LoVo (cell line): ENCODE measurements at regions not wholly inside any gene's neighbourhood (a gene's known extent, or its start where the extent isn't known, plus 50 kb on each side); places are given as distances from the start of the nearest gene placed in this dataset.

Source experiments
- DNase-seq: peaks from one replicate; pipeline ENCODE4 v3.0.0-alpha.2; 2016; ENCODE audit warnings: low spot score

- no peak for DNase-seq
Observed at GRCh38 chr4:175125410-175126068, 207.4 kb downstream of the ADAM29 start.

DNA sequence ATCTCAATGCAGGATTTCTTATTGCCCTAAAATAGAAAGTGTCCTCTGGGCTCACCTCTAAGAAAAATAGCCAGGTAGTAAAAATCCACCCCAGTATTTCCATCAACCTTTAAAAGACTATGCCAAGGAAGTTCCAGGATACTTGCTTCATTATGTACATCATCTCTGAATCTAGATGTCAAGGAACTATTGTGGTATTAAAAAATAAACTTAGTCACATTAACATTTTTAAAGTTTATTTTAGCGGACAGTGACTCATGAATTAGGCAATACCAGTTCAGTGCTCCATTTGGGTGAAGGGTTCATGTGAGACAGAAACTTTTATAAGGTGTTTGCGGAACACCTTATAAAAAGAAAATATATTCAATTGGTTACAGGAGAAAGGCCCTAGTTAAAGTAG is 209.2 kb downstream of the ADAM29 start:
- no peak for DNase-seq

DNA sequence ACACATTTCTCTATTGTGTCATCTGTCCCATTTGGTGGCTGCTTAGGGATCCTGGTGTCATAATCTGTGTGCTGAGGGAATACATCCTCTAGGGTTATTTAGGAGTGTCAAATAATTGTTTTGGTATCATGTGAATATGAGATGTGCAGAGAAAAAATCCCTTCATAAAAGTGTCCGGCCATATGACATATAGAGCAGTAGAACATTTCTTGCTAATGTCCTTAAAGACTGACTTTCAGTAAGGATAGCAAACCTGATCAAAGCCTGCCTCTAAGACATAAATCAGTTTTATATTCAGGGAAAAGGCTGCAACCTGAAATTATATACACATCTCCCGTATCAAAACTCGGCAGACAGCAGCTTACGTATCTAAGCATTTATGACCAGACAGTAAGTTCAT is 211.6 kb downstream of the ADAM29 start:
- no peak for DNase-seq

- no peak for DNase-seq
Observed at GRCh38 chr4:175139205-175139604, 221.0 kb downstream of the ADAM29 start.

DNA sequence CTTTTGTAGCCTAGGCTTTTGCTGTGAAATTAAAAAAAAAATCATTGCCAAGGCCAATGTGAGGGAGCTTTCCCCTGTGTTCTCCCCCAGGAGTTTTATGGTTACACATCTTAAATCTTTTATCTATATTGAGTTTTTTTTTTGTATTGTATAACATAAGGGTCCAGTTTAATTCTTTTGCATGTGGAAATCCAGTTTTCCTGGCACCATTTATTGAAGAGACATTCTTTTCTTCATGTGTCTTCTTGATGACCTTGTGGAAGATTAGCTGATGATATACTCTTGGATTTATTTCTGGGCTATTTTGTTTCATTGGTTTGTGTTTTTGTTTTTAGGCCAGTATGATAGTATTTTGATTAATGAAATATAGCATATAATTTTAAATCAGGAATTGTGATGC is 225.0 kb downstream of the ADAM29 start:
- DNase-seq, result no peak

- DNase-seq, result no peak
Observed at GRCh38 chr4:175146799-175147198, 228.6 kb downstream of the ADAM29 start.

DNA sequence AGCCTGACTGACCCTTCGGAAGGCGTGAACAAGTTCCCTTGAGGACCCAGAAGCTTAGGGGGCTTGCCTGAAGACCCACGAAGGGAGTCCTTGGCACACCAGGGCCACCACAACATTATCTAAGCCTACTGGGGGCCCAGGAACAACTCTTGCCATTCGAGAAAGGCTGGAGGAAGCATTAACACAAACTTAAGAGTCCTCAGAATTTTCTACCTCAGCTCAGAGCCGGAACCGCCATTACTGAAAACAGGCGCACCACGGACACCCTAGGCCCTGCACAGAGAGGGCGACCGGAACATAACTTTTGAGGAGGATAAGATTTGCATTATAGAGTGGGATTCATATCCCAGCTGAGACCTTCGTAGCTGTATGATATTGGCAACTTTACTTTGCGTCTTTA is 229.1 kb downstream of the ADAM29 start:
- no peak for DNase-seq

DNA sequence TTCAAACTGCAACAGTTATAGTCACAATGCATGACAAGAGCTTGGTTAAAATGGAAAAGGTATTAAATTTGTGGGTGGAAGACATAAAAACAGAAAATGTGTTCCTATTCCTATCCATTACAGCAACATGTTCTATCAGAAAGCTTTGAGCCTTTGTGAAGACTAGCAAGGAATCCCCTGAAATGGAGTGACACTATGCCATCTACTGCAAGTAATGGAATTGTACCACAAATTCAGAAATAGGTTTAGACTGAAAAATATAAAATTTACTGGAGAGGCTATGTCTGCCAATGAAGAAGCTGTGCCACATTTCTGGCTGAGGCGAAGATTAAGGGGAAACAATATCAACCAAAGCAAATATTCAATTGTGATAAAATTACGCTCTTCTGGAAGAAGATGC is 247.9 kb downstream of the ADAM29 start:
- no peak for DNase-seq

- no peak for DNase-seq
Observed at GRCh38 chr4:175176710-175177109, 258.6 kb downstream of the ADAM29 start.

DNA sequence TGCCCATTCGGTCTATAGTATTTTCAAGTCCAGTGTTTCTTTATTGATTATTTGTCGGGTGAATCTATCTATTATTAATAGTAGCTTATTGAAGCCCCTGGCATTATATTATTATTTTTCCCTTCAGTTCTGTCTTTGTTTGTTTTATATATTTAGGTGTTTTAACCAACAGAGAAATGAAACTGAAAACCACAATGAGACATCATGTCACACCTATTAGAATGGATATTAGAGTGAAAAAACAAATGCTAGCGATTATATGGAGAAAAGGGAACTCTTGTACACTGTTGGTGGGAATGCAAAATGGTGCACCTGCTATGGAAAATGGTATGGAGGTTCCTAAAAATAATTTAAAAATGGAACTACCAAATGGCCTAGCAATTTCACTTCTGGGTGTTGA is 272.5 kb downstream of the ADAM29 start:
- no peak for DNase-seq

- no peak for DNase-seq
Observed at GRCh38 chr4:175198056-175198455, 279.9 kb downstream of the ADAM29 start.

DNA sequence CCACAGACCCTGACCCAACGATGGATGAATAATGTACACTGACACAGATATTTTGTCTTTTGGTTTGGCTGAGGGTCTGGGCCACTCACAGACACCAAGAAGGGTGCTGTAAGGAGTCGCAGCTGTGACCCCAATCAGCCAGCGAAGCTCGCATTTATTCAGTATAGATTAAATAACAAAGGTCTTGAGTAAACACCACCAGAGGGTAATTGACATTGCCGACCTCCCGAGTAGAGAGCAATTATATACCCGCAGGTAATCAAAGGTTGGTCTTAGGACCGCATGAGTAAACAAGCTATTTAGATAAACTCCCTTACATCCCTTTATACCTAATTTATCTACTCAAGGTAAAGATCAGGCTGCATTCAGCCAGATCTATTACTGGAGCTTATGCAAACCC is 297.1 kb downstream of the ADAM29 start:
- DNase-seq, result no peak

DNA sequence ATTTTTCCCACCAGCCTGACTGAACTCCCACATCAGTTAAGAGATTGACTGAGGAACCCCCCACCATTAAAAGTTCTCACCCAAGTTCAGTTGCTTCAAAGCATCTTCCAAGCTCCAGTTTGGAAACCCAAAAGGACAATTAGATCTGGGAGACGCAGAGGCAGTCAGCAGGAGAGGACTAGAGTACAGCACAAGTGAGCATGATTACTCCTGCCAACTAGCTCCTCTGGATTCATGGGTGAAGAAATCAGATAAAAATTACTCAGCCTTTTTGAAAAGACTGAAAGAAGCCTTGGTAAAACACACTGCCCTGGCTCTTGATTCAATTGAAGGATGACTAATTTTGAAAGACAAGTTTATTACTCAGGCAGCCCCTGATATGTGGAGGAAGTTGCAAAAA is 297.5 kb downstream of the ADAM29 start:
- DNase-seq, result no peak

DNA sequence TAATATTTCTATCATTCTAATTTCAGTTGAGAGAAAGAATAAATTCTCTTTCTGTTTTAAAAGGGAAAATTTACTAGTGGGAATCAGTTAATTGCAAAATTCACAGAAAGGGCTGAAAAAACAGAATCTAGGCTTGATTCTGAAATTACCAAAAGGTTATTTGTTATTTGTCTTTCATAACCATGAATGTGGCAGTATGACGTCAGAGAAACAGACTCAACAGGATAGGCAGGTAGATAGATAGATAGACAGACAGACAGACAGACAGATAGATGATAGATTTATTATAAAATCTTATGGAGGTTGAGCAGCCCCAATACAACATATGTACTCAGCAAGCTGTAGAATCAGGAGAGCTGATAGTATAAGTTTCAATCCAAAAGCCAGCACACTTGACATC is 311.0 kb downstream of the ADAM29 start:
- DNase-seq, result no peak

- DNase-seq, result no peak
Observed at GRCh38 chr4:175234162-175234561, 316.0 kb downstream of the ADAM29 start.

- DNase-seq, result peak; percentile 59
Observed at GRCh38 chr4:175238827-175239517, 320.8 kb downstream of the ADAM29 start.

DNA sequence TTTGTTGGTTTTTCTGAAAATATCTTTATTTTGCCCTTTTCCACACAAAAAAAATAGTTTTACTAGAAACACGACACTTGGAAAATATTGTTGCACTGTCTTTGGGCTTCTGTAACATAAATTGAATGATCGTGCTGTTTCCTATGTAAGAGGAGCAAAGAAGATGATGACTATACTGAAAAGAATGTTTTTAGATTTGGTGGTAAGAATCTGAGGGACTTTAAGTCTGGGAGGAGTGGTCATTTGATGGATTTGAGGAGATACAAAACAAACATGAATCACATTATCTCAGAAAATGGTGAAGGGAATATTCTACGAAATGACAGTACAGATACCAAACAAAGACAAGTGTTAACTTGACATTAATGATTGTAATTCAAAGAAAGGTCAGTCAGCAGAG is 328.8 kb downstream of the ADAM29 start:
- no peak for DNase-seq

DNA sequence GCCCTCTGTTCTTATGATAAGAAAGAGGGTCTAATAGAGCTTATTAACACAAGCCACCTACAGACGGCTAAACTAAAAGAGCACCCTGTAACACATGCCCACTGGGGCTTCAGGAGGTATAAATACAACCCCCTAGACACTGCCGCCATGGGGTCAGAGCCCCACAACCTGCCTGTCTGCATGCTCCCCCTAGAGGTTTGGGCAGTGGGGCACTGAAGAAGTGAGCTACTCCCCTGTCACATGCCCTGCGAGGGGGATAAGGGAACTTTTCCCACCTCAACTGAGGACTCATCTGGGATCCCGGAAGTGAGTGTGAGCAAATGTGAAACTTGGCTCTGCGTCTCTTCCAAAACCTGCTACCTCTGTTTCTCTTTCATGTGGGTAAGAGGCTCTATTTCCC is 334.5 kb downstream of the ADAM29 start:
- no peak for DNase-seq

DNA sequence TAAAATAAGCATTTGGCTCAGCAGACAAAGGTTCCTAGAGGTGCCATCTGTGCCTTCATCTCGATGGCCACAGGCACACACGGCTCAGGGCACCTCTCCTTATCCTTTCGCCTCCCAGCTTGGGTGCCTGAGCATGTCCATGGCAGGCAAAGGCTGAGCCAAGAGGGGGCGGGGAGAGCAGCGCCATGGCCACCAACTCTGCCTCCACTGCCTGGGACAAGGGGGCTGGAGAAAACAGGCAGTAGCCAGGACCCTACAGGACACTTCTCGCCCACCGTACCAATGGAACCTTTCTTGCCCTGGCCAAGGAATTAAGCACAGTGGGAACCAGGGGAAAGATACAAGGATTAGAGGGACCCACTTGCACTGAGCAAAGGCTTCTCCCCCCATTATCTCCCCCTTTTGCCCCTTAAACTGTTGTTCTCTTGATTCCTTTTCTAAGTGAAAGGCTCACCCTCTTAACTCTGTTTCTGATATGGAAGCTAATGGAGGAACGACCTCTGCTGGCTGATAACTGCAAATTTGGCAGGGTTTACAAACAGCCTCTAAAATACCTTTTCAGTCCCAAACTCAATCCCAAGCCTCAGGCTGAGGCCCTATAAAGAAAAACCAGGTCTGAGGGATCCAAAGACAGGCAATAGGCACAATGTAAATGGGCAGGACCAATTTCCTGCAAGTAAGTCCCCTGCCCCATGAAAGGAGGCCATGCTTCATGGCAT is 335.2 kb downstream of the ADAM29 start:
- no peak for DNase-seq

- no peak for DNase-seq
Observed at GRCh38 chr4:175263537-175263936, 345.4 kb downstream of the ADAM29 start.

DNA sequence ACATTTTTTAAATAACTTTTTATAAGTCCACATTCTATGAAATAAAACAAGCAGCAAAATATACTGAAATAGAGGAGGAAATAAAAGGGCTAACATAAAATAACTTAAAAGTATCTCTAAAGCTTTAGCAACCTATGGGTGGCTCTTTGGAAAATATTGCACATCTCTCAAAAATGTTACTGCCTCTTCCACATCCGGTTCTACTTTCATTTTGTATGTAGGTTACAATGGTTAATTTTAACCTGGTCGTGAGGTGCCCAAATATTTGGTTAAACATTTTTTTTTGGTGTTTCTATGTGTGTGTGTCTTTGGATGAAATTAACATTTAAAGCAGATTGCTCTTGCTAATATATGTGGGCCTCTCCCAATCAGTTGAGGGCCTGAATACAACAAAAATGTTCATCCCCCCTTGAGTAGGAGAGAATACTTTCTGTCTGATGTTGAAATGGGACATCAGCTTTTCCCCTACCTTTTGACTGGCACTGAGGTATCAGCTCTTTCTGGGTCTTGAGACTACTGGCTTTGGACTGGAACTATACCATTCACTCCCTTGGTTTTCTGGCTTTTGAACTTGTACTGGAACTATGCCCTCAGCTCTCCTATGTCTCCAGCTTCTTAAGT is 353.0 kb downstream of the ADAM29 start:
- no peak for DNase-seq

- no peak for DNase-seq
Observed at GRCh38 chr4:175273995-175274753, 356.0 kb downstream of the ADAM29 start.
